Hepatic stellate cell (primary cell): ENCODE measurements at regions not wholly inside any gene's neighbourhood (a gene's known extent, or its start where the extent isn't known, plus 50 kb on each side); places are given as distances from the start of the nearest gene placed in this dataset.

Source experiments
- DNase-seq: peaks from one replicate; pipeline ENCODE4 v3.0.0; 2011; ENCODE audit warnings: low spot score

GRCh38 chr12:60337839-60338549, 742.2 kb downstream of the SLC16A7 start:
- no peak for DNase-seq

GRCh38 chr12:60345442-60345841, 749.6 kb downstream of the SLC16A7 start:
- no peak for DNase-seq

GRCh38 chr12:60349232-60349978, 753.6 kb downstream of the SLC16A7 start:
- DNase-seq: no peak

GRCh38 chr12:60387356-60387755, 791.5 kb downstream of the SLC16A7 start:
- DNase-seq: no peak

- no peak for DNase-seq
Measured at GRCh38 chr12:60391051-60391450, 795.2 kb downstream of the SLC16A7 start.

GRCh38 chr12:60391791-60392190, 796.0 kb downstream of the SLC16A7 start:
- no peak for DNase-seq

- no peak for DNase-seq
Measured at GRCh38 chr12:60393093-60393492, 797.3 kb downstream of the SLC16A7 start.

- DNase-seq: peak; percentile 47
Measured at GRCh38 chr12:60394665-60395064, 798.8 kb downstream of the SLC16A7 start.

GRCh38 chr12:60398547-60398946, 802.7 kb downstream of the SLC16A7 start:
- DNase-seq: no peak

- no peak for DNase-seq
Measured at GRCh38 chr12:60399064-60399463, 803.2 kb downstream of the SLC16A7 start.

GRCh38 chr12:60402996-60403395, 807.2 kb downstream of the SLC16A7 start:
- DNase-seq: no peak

GRCh38 chr12:60415351-60415750, 819.5 kb downstream of the SLC16A7 start:
- DNase-seq: no peak

- DNase-seq: no peak
Measured at GRCh38 chr12:60419986-60420385, 824.2 kb downstream of the SLC16A7 start.

GRCh38 chr12:60421741-60422140, 825.9 kb downstream of the SLC16A7 start:
- no peak for DNase-seq

- no peak for DNase-seq
Measured at GRCh38 chr12:60437297-60437696, 841.5 kb downstream of the SLC16A7 start.

- no peak for DNase-seq
Measured at GRCh38 chr12:60441577-60441976, 845.7 kb downstream of the SLC16A7 start.

GRCh38 chr12:60451457-60451856, 855.6 kb downstream of the SLC16A7 start:
- DNase-seq: no peak

GRCh38 chr12:60465060-60465459, 869.2 kb downstream of the SLC16A7 start:
- DNase-seq: no peak

GRCh38 chr12:60468546-60468945, 872.7 kb downstream of the SLC16A7 start:
- DNase-seq: no peak

GRCh38 chr12:60475825-60476224, 880.0 kb downstream of the SLC16A7 start:
- DNase-seq: no peak

GRCh38 chr12:60487284-60487683, 891.5 kb downstream of the SLC16A7 start:
- DNase-seq: no peak

GRCh38 chr12:60489071-60489470, 893.2 kb downstream of the SLC16A7 start:
- no peak for DNase-seq

GRCh38 chr12:60494244-60494643, 898.4 kb downstream of the SLC16A7 start:
- peak; percentile 7 for DNase-seq

- DNase-seq: no peak
Measured at GRCh38 chr12:60498656-60499055, 902.8 kb downstream of the SLC16A7 start.
